GM23338 (cell line): ENCODE measurements at regions not wholly inside any gene's neighbourhood (a gene's known extent, or its start where the extent isn't known, plus 50 kb on each side); places are given as distances from the start of the nearest gene placed in this dataset.

Source experiments
- EZH2phosphoT487 ChIP-seq: fragments of 200-600 bp; sonication (generic); IDR thresholded peaks from one replicate; pipeline ENCODE4 v1.8.1; 2018; ENCODE audit warnings: antibody characterized with exemption; ENCODE audit not compliant: unreplicated experiment
- JUNB ChIP-seq: IDR thresholded peaks from one replicate; pipeline ENCODE4 v1.6.1; 2016; ENCODE audit warnings: antibody characterized with exemption; ENCODE audit not compliant: unreplicated experiment
- POLR2AphosphoS5 ChIP-seq: IDR thresholded peaks from 2 replicates; pipeline ENCODE4 v1.6.1; 2016; ENCODE audit warnings: antibody characterized with exemption, low read depth
- REST ChIP-seq: IDR thresholded peaks from one replicate; pipeline ENCODE4 v1.6.1; 2018; ENCODE audit warnings: antibody characterized with exemption; ENCODE audit not compliant: unreplicated experiment
- TF ChIP-seq, protein P1 (sequence below), 2 experiments: fragments of 200-600 bp in 1 of 2; sonication (generic) in 1 of 2; conservative IDR thresholded peaks; 2 replicates each; pipeline versions ENCODE4 v1.5.1 to v1.6.1; 2016 to 2017; ENCODE audit warnings: antibody characterized with exemption in 2 of 2, low read depth in 2 of 2, mild to moderate bottlenecking in 2 of 2, moderate library complexity in 1 of 2
- TF ChIP-seq, protein P2 (sequence below): IDR thresholded peaks from 2 replicates; pipeline ENCODE4 v1.6.1; 2016; ENCODE audit warnings: antibody characterized with exemption

DNA sequence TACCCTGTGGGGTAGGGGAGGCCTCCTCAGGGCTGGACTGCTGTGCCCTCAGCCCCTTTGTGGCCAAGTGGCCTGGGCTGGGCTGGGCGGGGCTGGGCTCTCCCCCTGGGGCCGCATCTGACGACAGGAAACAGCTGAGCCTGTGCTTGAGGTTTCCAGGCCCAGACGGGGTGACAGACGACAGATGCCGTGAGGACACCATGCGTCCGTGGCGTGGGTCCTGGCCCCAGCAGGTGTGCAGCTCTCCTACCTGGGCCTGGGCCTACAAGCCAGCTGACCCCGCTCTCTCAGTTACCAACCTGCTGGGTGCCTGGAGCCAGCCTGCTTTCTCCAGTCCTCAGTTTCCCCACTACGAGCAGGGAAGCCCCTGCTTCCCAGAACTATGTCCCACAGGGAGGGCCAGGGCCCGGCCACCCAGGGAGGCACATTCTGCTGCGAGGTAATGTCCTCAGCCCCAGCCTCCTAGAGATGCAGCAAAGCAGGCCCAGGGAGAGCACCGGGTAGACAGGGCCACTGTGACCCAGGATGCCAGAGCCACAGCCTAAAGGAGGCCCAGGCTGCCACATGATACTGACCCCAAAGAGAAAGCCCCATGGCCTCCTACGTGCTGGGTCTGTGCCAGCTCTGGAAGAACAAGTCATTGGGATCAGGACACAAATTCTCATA lies 181.3 kb downstream of the IGLL1 start:
- TF ChIP-seq, protein P1, sequence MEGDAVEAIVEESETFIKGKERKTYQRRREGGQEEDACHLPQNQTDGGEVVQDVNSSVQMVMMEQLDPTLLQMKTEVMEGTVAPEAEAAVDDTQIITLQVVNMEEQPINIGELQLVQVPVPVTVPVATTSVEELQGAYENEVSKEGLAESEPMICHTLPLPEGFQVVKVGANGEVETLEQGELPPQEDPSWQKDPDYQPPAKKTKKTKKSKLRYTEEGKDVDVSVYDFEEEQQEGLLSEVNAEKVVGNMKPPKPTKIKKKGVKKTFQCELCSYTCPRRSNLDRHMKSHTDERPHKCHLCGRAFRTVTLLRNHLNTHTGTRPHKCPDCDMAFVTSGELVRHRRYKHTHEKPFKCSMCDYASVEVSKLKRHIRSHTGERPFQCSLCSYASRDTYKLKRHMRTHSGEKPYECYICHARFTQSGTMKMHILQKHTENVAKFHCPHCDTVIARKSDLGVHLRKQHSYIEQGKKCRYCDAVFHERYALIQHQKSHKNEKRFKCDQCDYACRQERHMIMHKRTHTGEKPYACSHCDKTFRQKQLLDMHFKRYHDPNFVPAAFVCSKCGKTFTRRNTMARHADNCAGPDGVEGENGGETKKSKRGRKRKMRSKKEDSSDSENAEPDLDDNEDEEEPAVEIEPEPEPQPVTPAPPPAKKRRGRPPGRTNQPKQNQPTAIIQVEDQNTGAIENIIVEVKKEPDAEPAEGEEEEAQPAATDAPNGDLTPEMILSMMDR (conservative IDR thresholded peaks at IDR 0.05; ENCODE audit: low read depth in 2 of 2) = no peak
- TF ChIP-seq REST (no peak), POLR2AphosphoS5 (no peak), EZH2phosphoT487 (no peak), JUNB (no peak)
- TF ChIP-seq, protein P2, sequence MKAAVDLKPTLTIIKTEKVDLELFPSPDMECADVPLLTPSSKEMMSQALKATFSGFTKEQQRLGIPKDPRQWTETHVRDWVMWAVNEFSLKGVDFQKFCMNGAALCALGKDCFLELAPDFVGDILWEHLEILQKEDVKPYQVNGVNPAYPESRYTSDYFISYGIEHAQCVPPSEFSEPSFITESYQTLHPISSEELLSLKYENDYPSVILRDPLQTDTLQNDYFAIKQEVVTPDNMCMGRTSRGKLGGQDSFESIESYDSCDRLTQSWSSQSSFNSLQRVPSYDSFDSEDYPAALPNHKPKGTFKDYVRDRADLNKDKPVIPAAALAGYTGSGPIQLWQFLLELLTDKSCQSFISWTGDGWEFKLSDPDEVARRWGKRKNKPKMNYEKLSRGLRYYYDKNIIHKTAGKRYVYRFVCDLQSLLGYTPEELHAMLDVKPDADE = no peak
